HG02642 (cell line): ENCODE measurements at regions not wholly inside any gene's neighbourhood (a gene's known extent, or its start where the extent isn't known, plus 50 kb on each side); places are given as distances from the start of the nearest gene placed in this dataset.
"Not testable (repeated sequence)": the region's sequence is repeated elsewhere in the genome, so short reads cannot be mapped to it uniquely, and the experiment has no call there.

Experiments used
- ATAC-seq: cut with Tn5 transposase; IDR thresholded peaks from one replicate; pipeline ENCODE4 v1.9.1; 2021; ENCODE audit warnings: mild to moderate bottlenecking; ENCODE audit not compliant: unreplicated experiment, poor library complexity

GRCh38 chr1:192475970-192476369 lies 99.6 kb upstream of the RGS1 start:
- ATAC-seq, result no peak

GRCh38 chr1:192476802-192477298 lies 98.7 kb upstream of the RGS1 start:
- peak; percentile 78 for ATAC-seq

- ATAC-seq, result peak; percentile 57
These were observed 97.9 kb upstream of the RGS1 start for GRCh38 chr1:192477630-192478029.

DNA sequence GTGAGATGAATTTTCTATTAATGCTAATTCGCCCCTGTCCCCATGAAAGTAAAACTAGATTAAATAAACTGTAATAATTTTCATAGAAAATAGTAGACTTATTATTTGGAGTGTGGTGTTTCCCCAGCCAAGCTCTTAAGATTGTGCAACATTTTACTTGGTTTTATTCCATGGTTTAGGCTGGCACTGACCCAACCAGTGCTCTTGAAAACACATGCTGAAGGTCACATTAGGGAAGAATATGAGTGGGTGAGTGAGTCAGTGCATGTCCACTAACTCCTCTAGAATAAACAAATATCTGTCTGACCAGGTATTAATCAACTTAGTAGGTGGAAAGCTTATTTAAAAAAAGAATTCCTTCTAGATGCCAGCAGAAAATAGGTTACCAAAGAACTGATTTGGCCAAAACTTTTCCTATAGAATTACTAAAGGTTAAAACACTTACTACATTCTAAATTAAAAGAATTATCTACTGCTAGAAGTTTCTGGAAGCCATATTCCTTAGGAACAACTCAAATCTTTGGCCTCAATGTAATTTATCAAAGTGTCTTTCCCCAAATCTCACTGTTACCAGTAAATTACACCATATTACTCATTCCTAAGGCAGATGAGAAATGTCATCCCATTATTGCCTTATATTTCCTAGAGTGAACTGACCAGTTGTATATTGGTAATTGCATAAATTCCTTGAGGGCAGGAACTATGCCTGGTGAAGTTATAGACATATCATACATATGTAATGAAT lies 89.7 kb upstream of the RGS1 start:
- ATAC-seq, result no peak

- ATAC-seq, result no peak
These were observed 87.5 kb upstream of the RGS1 start for GRCh38 chr1:192488058-192488457.

GRCh38 chr1:192489047-192489446 lies 86.5 kb upstream of the RGS1 start:
- ATAC-seq, result no peak

GRCh38 chr1:192489748-192490147 lies 85.8 kb upstream of the RGS1 start:
- ATAC-seq, result peak; percentile 64

DNA sequence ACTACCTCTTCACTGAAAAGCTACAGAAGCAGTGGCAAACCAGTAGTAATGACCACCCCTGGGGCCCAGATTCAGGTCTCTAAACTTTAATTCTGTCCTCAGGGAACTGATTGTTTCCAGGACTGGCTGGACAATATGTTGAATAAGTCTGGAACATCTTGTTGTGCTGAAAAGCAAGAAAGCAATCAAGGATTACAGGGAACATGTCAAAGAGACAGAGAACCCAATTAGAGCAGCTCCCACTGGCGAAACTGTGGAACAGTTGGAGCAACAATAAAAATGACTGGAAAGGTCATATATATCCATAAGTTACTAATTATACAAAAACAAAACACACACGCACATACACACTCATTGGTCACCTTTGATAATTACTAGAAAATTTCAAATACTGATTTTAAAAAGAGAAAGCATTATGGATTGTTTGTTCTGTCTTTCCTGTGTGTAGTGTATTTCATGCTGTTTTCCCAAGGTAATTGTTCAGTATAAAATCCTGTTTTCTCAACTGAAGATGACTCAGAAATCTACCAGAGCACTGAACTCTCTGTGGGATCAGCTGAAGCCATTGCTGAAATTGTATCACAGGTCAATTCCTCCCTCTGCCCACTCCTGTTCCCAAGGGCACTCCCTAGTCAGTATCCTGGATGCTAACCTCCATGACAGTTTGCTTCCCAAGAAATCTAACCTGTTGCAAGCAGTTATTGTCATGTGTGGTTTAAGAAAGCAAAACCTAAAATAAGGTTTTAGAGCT lies 83.6 kb upstream of the RGS1 start:
- no peak for ATAC-seq

- no peak for ATAC-seq
These were observed 82.0 kb upstream of the RGS1 start for GRCh38 chr1:192493584-192493983.

DNA sequence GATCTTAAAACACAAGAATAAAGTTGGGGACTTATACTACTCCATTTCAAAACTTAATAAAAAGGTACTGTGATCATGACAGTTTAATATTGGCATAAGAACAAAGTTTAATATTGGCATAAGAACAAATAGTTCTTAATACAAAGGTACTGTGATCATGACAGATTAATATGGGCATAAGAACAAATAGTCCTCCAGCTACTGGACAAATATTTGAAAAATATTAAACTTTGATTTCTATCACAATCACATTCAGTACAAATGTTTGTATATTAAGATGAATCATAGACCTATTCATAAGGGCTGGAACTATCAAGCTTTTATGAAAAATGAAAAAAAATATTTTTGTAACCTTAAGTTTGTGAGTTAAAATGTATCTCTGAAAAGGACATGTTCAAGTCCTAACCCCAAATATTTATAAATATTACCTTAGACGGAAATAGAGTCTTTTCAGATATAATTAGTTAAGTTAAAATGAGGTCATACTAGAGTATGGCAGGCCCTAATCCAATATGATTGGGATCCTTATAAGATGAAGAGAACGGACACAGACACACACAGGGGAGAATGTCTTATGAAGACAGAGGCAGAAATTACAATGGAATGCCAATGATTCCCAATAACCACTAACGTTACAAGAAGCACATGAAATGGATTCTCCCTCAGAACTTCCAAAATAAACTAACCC lies 79.1 kb upstream of the RGS1 start:
- ATAC-seq, result no peak

GRCh38 chr1:192497214-192497794 lies 78.3 kb upstream of the RGS1 start:
- no peak for ATAC-seq

GRCh38 chr1:192498092-192498491 lies 77.5 kb upstream of the RGS1 start:
- not testable (repeated sequence) for ATAC-seq

- not testable (repeated sequence) for ATAC-seq
These were observed 76.5 kb upstream of the RGS1 start for GRCh38 chr1:192499061-192499581.

- ATAC-seq, result not testable (repeated sequence)
These were observed 75.0 kb upstream of the RGS1 start for GRCh38 chr1:192500541-192500940.

DNA sequence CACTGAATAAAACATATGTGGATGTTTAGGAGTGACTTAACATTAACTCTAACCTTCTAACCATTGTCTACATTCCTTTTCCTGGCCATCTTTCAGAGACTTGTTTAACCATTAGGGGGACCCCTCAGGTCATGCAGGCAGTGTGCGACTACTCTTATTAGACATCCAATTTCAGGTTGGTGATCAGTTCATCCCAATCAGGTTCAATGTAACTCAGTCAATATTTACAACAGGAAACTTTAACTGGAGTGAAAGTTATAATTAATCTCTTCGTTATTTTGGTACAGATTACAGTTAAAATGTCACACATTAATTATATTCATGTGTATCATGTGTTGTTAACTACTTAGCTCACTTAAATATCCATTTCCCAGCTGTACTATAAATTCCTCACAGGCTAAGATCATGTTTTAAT lies 68.8 kb upstream of the RGS1 start:
- peak; percentile 85 for ATAC-seq

- peak; percentile 23 for ATAC-seq
These were observed 63.0 kb upstream of the RGS1 start for GRCh38 chr1:192512426-192513162.

DNA sequence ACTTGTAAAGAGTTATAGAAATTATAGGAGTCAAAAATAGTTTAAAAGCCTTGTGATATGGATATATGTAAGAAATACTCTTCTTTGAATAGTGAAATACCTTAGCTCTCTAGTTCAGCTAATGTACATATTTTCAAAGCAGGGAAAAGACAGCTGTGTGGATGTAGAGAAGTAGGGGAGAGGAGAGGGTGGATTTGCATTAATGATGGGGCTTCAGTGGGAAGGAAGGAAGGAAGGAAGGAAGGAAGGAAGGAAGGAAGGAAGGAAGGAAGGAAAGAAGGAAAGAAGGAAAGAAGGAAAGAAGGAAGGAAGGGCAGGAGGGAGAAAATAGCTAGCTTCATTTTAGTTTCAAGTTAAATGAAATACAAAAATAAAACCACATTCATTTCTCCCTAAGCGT lies 62.4 kb upstream of the RGS1 start:
- no peak for ATAC-seq

DNA sequence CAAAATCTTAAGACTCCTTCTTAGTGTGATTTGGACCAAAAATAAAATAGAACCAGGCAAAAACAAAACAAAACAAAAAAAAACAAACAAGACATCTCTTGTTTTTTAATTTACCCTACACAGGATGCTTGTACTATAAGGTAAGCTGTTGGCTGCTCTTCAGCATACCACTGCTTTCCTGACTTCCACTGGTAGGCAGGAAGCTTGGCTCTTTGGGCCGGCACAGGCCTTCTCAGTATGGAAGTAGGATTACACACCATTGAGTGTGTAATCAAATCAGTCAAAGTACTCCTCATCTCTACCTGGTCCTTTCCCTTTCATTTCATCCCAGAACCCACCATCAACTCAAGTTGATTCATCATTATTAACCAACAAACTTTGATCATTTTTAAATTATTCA lies 61.9 kb upstream of the RGS1 start:
- ATAC-seq, result no peak

GRCh38 chr1:192516776-192517297 lies 58.7 kb upstream of the RGS1 start:
- ATAC-seq, result peak; percentile 98
